ENCODE measurements at regions not wholly inside any gene's neighbourhood (a gene's known extent, or its start where the extent isn't known, plus 50 kb on each side); places are given as distances from the start of the nearest gene placed in this dataset.

- no peak for DNase-seq (ENCODE audit: low read depth, low spot score)
- H3K27ac ChIP-seq = no peak overlapping the region
Observed at GRCh38 chr11:82676483-82677094, 57.1 kb downstream of the FAM181B start.

- DNase-seq (ENCODE audit: low read depth, low spot score) = no peak
- H3K27ac ChIP-seq = no peak overlapping the region
Observed at GRCh38 chr11:82675838-82676237, 57.8 kb downstream of the FAM181B start.

GRCh38 chr11:82673631-82674030 is 60.0 kb downstream of the FAM181B start:
- H3K27ac ChIP-seq = no peak overlapping the region
- no peak for DNase-seq (ENCODE audit: low read depth, low spot score)

GRCh38 chr11:82671451-82671850 is 62.2 kb downstream of the FAM181B start:
- DNase-seq (ENCODE audit: low read depth, low spot score) = no peak
- no peak overlapping the region for H3K27ac ChIP-seq

GRCh38 chr11:82663535-82663934 is 70.1 kb downstream of the FAM181B start:
- no peak overlapping the region for H3K27ac ChIP-seq
- DNase-seq (ENCODE audit: low read depth, low spot score) = no peak

- no peak overlapping the region for H3K27ac ChIP-seq
- DNase-seq (ENCODE audit: low read depth, low spot score) = no peak
Observed at GRCh38 chr11:82653752-82654151, 79.9 kb downstream of the FAM181B start.

GRCh38 chr11:82639251-82639650 is 94.4 kb downstream of the FAM181B start:
- H3K27ac ChIP-seq = no peak overlapping the region
- no peak for DNase-seq (ENCODE audit: low read depth, low spot score)

GRCh38 chr11:82636615-82637014 is 97.0 kb downstream of the FAM181B start:
- no peak for DNase-seq (ENCODE audit: low read depth, low spot score)
- H3K27ac ChIP-seq = no peak overlapping the region

GRCh38 chr11:82634091-82634490 is 99.6 kb downstream of the FAM181B start:
- DNase-seq (ENCODE audit: low read depth, low spot score) = no peak
- H3K27ac ChIP-seq = no peak overlapping the region

GRCh38 chr11:82631722-82632630 is 101.7 kb downstream of the FAM181B start:
- no peak for DNase-seq (ENCODE audit: low read depth, low spot score)
- H3K27ac ChIP-seq = no peak overlapping the region

GRCh38 chr11:82610671-82611070 is 123.0 kb downstream of the FAM181B start:
- no peak overlapping the region for H3K27ac ChIP-seq
- no peak for DNase-seq (ENCODE audit: low read depth, low spot score)

- H3K27ac ChIP-seq = no peak overlapping the region
- DNase-seq (ENCODE audit: low read depth, low spot score) = no peak
Observed at GRCh38 chr11:82606738-82607137, 126.9 kb downstream of the FAM181B start.

GRCh38 chr11:82601711-82602110 is 132.0 kb downstream of the FAM181B start:
- H3K27ac ChIP-seq = no peak overlapping the region
- DNase-seq (ENCODE audit: low read depth, low spot score) = no peak

- DNase-seq (ENCODE audit: low read depth, low spot score) = no peak
- no peak overlapping the region for H3K27ac ChIP-seq
Observed at GRCh38 chr11:82599836-82600235, 133.8 kb downstream of the FAM181B start.

GRCh38 chr11:82586581-82586980 is 147.1 kb downstream of the FAM181B start:
- no peak overlapping the region for H3K27ac ChIP-seq
- DNase-seq (ENCODE audit: low read depth, low spot score) = no peak

- DNase-seq (ENCODE audit: low read depth, low spot score) = no peak
- no peak overlapping the region for H3K27ac ChIP-seq
Observed at GRCh38 chr11:82577246-82577645, 156.4 kb downstream of the FAM181B start.

- H3K27ac ChIP-seq = no peak overlapping the region
- DNase-seq (ENCODE audit: low read depth, low spot score) = no peak
Observed at GRCh38 chr11:82560836-82561235, 172.8 kb downstream of the FAM181B start.

GRCh38 chr11:82559609-82560008 is 174.1 kb downstream of the FAM181B start:
- H3K27ac ChIP-seq = no peak overlapping the region
- DNase-seq (ENCODE audit: low read depth, low spot score) = no peak

GRCh38 chr11:82557274-82557673 is 176.4 kb downstream of the FAM181B start:
- H3K27ac ChIP-seq = no peak overlapping the region
- DNase-seq (ENCODE audit: low read depth, low spot score) = no peak

GRCh38 chr11:82556210-82556609 is 177.5 kb downstream of the FAM181B start:
- no peak overlapping the region for H3K27ac ChIP-seq
- DNase-seq (ENCODE audit: low read depth, low spot score) = no peak

- H3K27ac ChIP-seq = no peak overlapping the region
- no peak for DNase-seq (ENCODE audit: low read depth, low spot score)
Observed at GRCh38 chr11:82546661-82547557, 186.8 kb downstream of the FAM181B start.
